HG03064 (cell line): ENCODE measurements at regions not wholly inside any gene's neighbourhood (a gene's known extent, or its start where the extent isn't known, plus 50 kb on each side); places are given as distances from the start of the nearest gene placed in this dataset.

Source experiments
- ATAC-seq: cut with Tn5 transposase; IDR thresholded peaks from one replicate; pipeline ENCODE4 v1.9.1; 2021; ENCODE audit warnings: low read depth; ENCODE audit not compliant: unreplicated experiment

GRCh38 chr3:174758943-174759342 is 100.2 kb upstream of the NAALADL2 start:
- ATAC-seq, result no peak

DNA sequence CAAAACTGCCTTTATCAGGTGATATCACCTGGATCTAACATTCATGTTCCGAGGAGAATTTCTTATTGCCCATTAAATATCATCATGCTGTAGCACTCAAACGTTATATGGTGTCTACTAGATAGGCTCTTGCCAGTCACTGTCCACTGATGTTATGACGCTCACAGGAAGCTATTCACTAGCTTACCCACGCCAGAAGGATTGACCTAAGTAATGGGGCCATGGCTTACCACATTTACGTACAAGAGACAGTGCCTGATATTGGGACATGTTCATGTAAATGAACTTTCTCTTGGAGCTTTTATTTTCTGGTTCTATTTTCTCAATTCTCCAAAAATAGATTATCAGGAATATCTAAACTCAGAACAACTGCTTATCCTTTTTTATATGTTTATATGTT is 91.7 kb upstream of the NAALADL2 start:
- ATAC-seq, result no peak

DNA sequence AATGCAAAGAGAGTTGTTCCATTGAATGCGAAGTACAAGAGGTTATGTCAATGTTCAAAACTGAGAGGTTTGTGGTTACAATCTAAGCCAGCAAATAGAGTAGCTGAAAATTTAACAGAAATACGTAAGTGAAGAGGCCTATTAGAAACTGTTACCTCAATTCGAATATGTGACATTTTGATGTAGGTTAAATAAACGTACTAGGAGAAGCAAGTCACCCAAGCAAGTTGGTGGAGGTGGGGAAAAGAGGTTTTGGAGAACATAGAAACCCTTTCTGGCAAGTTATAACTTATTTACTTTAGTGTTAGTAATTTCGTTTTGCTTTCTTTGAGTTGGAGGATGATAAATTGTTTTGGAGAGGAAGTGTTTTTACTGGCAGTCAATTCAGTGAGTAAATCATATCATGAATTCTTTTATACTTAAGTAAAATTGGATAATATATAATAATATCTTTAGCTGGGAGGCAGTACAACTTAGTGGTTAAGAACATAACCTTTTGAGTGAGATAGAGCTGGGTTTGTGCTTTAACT is 91.2 kb upstream of the NAALADL2 start:
- ATAC-seq, result no peak

- no peak for ATAC-seq
These were observed 90.0 kb upstream of the NAALADL2 start for GRCh38 chr3:174769171-174769570.

GRCh38 chr3:174775603-174776002 is 83.5 kb upstream of the NAALADL2 start:
- no peak for ATAC-seq

GRCh38 chr3:174776123-174776522 is 83.0 kb upstream of the NAALADL2 start:
- ATAC-seq, result no peak

GRCh38 chr3:174776636-174777035 is 82.5 kb upstream of the NAALADL2 start:
- no peak for ATAC-seq

DNA sequence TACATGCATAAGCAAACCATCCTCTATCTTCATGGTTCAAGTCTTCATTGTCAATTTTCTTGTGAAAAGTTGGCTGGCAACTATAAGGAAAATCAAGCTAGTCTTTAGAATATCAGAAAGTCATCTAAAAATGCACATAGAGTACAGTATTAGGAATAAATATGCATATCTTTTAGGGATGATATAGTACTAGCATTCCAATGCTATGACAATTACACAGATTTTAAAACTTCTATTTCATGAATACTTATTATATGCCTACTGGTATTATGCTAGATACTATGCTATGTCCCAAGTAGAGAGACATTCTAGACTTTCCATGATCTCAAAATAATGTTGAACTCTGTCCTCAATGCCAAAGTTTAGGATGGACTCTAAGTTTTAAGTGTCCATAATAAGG is 81.3 kb upstream of the NAALADL2 start:
- ATAC-seq, result no peak

DNA sequence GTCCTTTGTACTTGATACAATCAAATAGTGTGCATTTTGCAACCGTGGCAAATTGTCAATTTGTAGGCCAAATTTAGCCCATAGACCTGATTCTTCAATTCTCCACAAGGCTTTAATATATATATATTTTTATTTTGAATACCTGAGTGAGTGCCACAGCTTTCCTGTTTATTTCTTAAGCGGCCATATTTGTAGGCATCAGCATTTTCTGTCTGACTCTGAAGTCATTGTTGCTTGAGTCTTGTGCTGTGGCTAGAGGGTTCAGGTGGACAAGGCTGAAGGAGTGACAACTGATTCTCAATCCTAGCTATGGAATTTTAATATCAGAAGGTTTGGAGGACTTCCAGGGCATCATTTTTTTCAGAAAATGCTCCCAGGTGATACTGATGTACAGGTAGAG is 75.6 kb upstream of the NAALADL2 start:
- no peak for ATAC-seq

DNA sequence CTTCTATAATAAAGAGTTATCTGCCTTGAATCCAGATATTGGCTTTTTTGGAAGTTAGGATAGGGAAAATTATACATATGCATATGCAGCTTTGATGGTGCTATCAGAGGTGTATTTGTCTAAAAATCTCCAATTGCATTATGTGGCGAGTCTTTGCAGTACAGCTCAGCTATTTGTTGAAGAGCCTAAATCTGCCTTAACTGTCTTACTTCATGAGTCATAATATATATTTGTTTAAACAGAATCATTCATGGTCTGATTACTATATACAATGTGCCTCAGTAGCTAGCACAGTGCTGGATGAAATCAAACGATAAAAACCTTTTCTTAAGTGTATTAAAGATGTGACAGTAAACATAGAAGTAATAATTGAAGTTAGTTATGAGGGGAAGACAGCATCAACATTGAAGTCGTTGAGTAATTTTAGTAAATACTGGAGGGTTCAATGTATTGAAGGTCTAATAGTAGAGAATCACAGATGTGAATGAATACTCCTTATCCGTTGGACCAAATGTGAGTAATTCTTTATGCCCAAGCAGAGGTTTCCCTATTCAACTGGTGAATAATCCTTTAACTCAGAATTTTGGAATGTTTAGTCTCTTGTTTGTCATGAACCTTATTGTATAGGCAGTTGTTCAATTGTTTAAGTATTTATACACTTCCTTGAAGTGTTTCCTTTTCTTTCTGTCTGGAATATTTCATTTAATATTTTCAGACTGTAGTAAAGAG is 74.8 kb upstream of the NAALADL2 start:
- ATAC-seq, result no peak

DNA sequence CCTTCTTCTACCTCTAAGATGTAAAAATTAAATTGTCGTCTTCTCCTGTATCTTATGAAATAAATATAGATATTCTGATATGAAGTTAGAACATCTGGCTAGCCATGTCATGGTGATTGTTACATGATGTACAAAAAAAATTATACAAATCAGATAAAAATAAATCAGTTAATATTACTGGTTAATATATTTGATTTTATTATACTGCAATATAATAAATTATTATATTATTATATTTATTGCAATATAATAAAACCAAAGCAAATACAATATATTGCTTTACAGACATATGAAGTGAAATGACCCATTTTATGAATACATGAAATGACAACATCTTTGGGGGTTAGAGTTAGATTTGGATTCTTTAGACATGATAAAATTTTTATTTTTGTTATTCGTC is 72.3 kb upstream of the NAALADL2 start:
- ATAC-seq, result no peak

DNA sequence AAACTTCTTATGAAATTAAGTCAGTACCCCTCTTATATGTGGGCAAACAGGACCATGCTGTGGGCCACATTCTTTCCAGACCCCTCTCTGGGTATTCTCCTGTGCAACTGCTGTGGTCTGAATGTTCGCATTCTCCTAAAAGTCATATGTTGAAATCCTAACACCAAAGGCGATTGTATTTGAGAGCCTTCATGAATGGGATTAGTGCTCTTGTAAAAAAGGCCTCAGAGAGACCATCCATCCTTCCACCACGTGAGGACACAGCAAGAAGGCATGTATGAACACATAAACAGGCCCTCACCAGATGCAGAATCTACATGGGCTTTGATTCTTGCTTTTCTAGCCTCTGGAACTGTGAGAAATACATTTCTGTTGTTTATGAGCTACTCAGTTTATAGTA is 68.0 kb upstream of the NAALADL2 start:
- ATAC-seq, result no peak

GRCh38 chr3:174792864-174793263 is 66.3 kb upstream of the NAALADL2 start:
- no peak for ATAC-seq
